Lung (tissue), 9 donors: ENCODE measurements at regions not wholly inside any gene's neighbourhood (a gene's known extent, or its start where the extent isn't known, plus 50 kb on each side); places are given as distances from the start of the nearest gene placed in this dataset.
"Not testable (repeated sequence)": the region's sequence is repeated elsewhere in the genome, so short reads cannot be mapped to it uniquely, and the experiment has no call there.

ENCODE experiments used
- ATAC-seq: fragments of 200-7000 bp; cut with Tn5 transposase; one replicate; pipeline ENCODE4 v1.9.1; 2020; ENCODE audit warnings: moderate number of reproducible peaks; ENCODE audit not compliant: insufficient read depth, low FRiP score
- DNase-seq, 3 donors: peaks; one replicate each; pipeline ENCODE4 v3.0.0-alpha.2; 2013 to 2017
- H3K27ac ChIP-seq, 2 donors: one replicate each; pipeline ENCODE4 v1.5.1; 2013; ENCODE audit warnings: mild to moderate bottlenecking in 2 of 2, moderate library complexity in 2 of 2, control low read depth in 1 of 2, inconsistent platforms in 1 of 2, low read depth in 1 of 2, low read length in 1 of 2
- H3K27me3 ChIP-seq, 3 donors: one replicate each; pipeline ENCODE4 v1.5.1; 2013; ENCODE audit warnings: low read length in 2 of 3; ENCODE audit not compliant: control insufficient read depth in 3 of 3, insufficient read depth in 3 of 3
- H3K36me3 ChIP-seq, 4 donors: one replicate each; pipeline ENCODE4 v1.5.1; 2013; ENCODE audit warnings: low read length in 4 of 4, mild to moderate bottlenecking in 1 of 4, moderate library complexity in 1 of 4; ENCODE audit not compliant: control insufficient read depth in 4 of 4, insufficient read depth in 4 of 4
- H3K4me1 ChIP-seq, 5 donors: one replicate each; pipeline ENCODE4 v1.5.1; 2013; ENCODE audit warnings: low read length in 5 of 5, mild to moderate bottlenecking in 2 of 5, moderate library complexity in 1 of 5; ENCODE audit not compliant: control insufficient read depth in 5 of 5, insufficient read depth in 5 of 5
- H3K4me3 ChIP-seq: one replicate; pipeline ENCODE4 v1.5.1; 2013; ENCODE audit warnings: mild to moderate bottlenecking, control low read depth, moderate library complexity
- H3K9ac ChIP-seq, 2 donors: one replicate each; pipeline ENCODE4 v1.5.1; 2013; ENCODE audit warnings: low read length in 2 of 2, control low read depth in 1 of 2; ENCODE audit not compliant: insufficient read depth in 1 of 2
- H3K9me3 ChIP-seq, 4 donors: one replicate each; pipeline ENCODE4 v1.5.1; 2013; ENCODE audit warnings: low read length in 3 of 4, mild to moderate bottlenecking in 1 of 4, moderate library complexity in 1 of 4; ENCODE audit not compliant: control insufficient read depth in 4 of 4, insufficient read depth in 3 of 4
- WGBS, 2 donors: extraction: QIAGEN DNeasy Blood & Tissue Kit; methylation state at CpG; one replicate each; pipeline ENCODE4 v1.1.7; 2013; 5-methylcytosine and 5-hydroxymethylcytosine counted together
- donor health status: Bipolar disorder and iron deficiency.
- donor health status: healthy.
- donor health status: DM: yes; HTN: yes; CAD: no.

DNA sequence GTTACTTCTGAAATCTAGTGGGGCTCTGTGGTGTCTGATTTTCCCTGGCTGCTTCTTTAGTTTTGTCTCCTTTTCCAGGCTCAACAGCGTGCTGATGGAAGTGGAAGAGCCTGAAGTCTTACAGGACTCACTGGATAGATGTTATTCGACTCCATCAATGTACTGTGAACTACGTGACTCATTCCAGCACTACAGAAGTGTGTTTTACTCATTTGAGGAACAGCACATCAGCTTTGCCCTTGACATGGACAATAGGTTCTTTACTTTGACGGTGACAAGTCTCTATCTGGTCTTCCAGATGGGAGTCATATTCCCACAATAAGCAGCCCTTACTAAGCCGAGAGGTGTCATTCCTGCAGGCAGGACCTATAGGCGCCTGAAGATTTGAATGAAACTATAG is 51.1 kb downstream of the NBPF8 start:
- not testable (repeated sequence) for H3K27ac ChIP-seq, H3K27me3 ChIP-seq, H3K4me1 ChIP-seq, H3K4me3 ChIP-seq, H3K36me3 ChIP-seq, H3K9me3 ChIP-seq, ATAC-seq, H3K9ac ChIP-seq, DNase-seq
- WGBS, 2 donors: 94% methylated on average over 6 of the region's 6 CpGs

DNA sequence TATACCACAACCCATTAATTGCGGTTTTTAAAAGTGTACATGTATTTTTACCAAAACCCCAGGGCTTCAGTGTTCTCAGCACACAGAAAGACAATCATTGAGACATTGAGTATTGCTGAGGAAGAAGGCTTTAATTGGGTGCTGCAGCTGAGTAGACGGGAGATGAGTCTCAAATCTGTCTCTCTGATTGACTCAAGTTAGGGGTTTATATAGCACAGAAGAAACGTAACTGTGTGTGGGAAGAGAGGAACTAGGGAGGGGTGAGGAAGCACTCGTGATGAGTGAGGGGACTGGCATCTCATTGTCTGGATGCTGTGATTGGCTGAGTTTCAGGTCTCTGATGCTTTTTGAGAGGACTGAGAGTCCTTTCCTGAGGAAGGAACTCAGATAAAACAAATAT is 62.8 kb downstream of the NBPF8 start:
- not testable (repeated sequence) for H3K9ac ChIP-seq, H3K27ac ChIP-seq, H3K36me3 ChIP-seq, H3K4me3 ChIP-seq, H3K27me3 ChIP-seq, DNase-seq, H3K4me1 ChIP-seq, H3K9me3 ChIP-seq, ATAC-seq
- 47 to 71% methylated on average over 4 of the region's 4 CpGs for WGBS, 2 donors

DNA sequence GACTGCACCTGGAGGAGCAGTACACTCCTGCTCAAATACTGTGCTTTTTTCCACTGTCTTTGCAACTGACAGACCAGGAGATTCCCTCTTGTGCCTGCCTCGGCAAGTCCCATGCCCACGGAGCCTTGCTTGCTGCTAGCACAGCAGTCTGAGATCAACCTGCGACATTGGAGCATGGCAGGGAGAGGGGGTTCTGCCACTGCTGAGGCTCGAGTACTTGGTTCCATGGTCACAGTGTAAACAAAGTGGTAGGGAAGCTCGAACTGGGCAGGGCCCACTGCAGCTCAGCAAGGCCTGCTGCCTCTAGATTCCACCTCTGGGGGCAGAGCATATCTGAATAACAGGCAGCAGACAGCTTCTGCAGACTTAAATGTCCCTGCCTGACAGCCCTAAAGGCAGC is 63.6 kb downstream of the NBPF8 start:
- 85 to 90% methylated on average over 3 to 5 of the region's 5 CpGs for WGBS, 2 donors
- not testable (repeated sequence) for H3K9ac ChIP-seq, H3K4me1 ChIP-seq, H3K4me3 ChIP-seq, H3K36me3 ChIP-seq, H3K27me3 ChIP-seq, H3K27ac ChIP-seq, H3K9me3 ChIP-seq, DNase-seq, ATAC-seq

DNA sequence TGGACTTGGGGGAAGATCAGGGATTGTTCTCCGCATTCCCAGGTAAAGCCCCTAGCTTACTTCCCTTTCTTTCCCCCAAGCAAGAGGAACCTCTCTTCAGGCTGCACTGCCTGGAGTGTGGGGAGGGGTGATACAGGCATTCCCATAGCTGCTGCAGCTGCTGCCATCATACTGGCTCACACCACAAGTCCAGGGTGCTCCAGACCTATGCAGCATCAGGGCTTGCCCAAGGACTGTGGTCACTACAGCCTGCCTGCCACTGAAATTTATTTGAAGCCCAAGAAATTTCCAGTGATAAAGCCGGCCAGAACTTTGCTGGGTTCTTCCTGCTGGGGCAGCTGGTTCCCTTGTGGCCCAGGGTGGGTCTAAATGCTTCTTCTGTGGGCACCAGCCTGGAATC is 72.7 kb downstream of the NBPF8 start:
- H3K27me3 ChIP-seq, H3K9ac ChIP-seq, H3K9me3 ChIP-seq, H3K36me3 ChIP-seq, H3K4me1 ChIP-seq, ATAC-seq, DNase-seq, H3K4me3 ChIP-seq, H3K27ac ChIP-seq: not testable (repeated sequence)
- 100% methylated on average over 1 of the region's 2 CpGs; no CpG with 5 or more reads in 1 of the 2 donors for WGBS, 2 donors

DNA sequence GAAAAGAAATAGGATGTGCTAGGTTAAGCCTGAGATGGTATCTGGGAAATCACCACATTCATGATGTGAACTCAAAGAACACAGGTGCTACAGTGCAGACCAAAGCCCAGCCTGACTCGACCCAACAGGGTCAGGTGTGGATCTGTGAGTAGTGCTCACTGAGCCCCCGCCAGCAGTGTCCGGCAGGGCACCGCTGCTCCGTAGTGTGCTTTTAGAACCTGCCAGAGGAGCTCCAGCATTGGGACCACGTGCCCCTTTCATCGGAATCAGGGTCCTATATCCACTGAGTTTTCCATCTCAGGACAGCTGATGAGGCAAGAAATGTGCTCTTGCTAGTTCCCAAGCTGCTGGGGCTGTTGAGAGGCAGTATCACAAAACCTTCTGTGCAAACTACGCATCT is 74.4 kb downstream of the NBPF8 start:
- H3K4me1 ChIP-seq, H3K9me3 ChIP-seq, H3K36me3 ChIP-seq, H3K27me3 ChIP-seq, DNase-seq, H3K4me3 ChIP-seq, ATAC-seq, H3K9ac ChIP-seq, H3K27ac ChIP-seq: not testable (repeated sequence)
- 95 to 96% methylated on average over 8 of the region's 8 CpGs for WGBS, 2 donors

DNA sequence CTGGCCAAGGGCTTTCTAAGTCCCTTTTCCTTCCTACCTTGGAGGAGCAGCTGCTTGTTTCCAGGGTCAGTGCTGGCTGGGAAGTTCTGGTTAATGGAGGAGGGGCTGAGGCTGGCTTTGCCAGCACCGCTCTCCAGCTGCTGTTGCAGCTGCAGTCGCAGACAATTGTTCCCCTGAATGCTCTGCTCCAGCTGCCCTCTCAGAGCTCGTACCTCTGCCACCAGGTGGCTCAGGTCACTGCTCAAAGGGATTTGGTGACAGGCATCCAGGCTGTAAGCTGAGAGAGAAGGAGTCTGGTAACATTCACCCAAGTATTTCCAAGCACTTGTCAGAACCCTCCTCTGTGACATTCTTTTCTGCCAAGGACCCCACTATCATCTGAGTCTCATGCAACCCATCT is 82.3 kb downstream of the NBPF8 start:
- WGBS, 2 donors: no CpG with 5 or more reads among the region's 3 CpGs
- H3K9me3 ChIP-seq, H3K4me1 ChIP-seq, H3K27me3 ChIP-seq, H3K4me3 ChIP-seq, DNase-seq, ATAC-seq, H3K9ac ChIP-seq, H3K27ac ChIP-seq, H3K36me3 ChIP-seq: not testable (repeated sequence)

DNA sequence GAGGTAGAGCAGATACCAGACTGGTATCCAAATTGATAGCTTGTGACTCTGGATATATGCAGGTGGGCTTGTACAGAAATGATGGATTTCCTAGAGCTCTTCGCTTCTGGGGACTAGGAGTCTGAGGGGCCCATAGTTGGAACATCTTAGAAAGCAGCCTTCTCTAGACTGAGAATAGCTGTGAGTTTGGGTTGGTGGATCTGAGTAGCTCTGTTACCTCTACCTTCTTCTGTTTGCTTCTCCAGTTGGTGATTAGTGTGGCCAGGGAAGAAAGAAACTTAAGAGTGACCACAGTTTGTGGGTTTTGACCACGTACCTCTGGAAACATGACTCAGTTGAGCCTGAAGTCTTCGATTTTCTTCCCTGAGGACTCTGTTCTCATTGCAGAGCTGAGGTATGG is 88.4 kb downstream of the NBPF8 start:
- not testable (repeated sequence) for H3K27me3 ChIP-seq, DNase-seq, H3K9me3 ChIP-seq, H3K36me3 ChIP-seq, H3K9ac ChIP-seq, H3K4me1 ChIP-seq, H3K27ac ChIP-seq, ATAC-seq, H3K4me3 ChIP-seq
- 87 to 97% methylated on average over 2 of the region's 3 CpGs for WGBS, 2 donors

DNA sequence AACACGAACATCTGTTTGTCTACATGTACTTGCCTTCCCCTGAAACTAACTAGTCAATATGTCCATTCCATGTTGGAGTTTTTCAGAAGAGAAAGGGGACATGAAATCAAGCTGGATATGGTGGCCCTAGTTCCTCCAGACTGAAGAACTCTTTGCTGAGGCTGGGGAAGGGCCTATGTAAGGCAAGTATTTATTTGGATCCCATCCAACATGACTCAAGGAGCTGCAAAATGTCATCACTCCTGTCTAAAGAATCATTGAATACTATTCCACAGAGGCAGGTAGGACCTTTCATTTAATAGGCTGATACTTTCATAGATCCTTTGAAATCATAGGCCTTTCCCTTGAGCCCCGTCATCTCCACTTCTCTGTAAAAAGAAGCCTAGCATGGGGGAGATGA is 91.5 kb downstream of the NBPF8 start:
- not testable (repeated sequence) for H3K4me1 ChIP-seq, H3K9me3 ChIP-seq, H3K36me3 ChIP-seq, H3K4me3 ChIP-seq, H3K9ac ChIP-seq, H3K27ac ChIP-seq, H3K27me3 ChIP-seq, DNase-seq, ATAC-seq
- WGBS, 2 donors: 95 to 100% methylated on average over 2 of the region's 2 CpGs

DNA sequence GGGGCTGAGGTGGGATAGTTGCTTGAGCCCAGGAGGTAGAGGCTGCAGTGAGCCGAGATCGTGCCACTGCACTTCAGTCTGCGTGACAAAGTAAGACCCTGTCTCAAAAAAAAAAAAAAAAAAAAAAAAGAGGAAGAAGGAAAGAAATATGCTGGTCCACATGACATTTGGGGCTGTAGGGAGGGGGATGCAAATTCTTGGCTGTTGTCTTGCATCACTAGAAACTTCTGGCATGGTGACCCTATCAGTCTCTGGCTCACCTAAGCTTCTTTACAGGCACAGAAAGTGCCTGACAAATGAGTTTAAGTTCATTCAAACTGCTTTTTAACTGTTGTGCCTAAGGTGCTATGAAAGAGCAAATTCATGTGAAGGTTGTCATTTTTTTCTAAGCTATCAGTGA is 93.5 kb downstream of the NBPF8 start:
- H3K4me1 ChIP-seq, H3K27ac ChIP-seq, ATAC-seq, H3K9me3 ChIP-seq, DNase-seq, H3K36me3 ChIP-seq, H3K4me3 ChIP-seq, H3K27me3 ChIP-seq, H3K9ac ChIP-seq: not testable (repeated sequence)
- WGBS, 2 donors: 55 to 82% methylated on average over 3 of the region's 3 CpGs
